Activated CD4-positive, alpha-beta memory T cell treated with anti-CD3 and anti-CD28 coated beads for 36 hours (primary cell): ENCODE measurements at regions not wholly inside any gene's neighbourhood (a gene's known extent, or its start where the extent isn't known, plus 50 kb on each side); places are given as distances from the start of the nearest gene placed in this dataset.
"Not testable (repeated sequence)": the region's sequence is repeated elsewhere in the genome, so short reads cannot be mapped to it uniquely, and the experiment has no call there.

ENCODE experiments used
- CTCF ChIA-PET: fragments of 350-600 bp; sonication (Branson Sonifier 250); formaldehyde crosslinking; loops from one replicate; lab custom pipeline; 2021; ENCODE audit warnings: antibody characterized with exemption, inconsistent platforms; lab: Charles Lee
- POLR2A ChIA-PET: fragments of 350-600 bp; sonication (Branson Sonifier 250); formaldehyde crosslinking; loops from one replicate; lab custom pipeline; 2021; ENCODE audit warnings: antibody characterized with exemption; lab: Charles Lee
- DNase-seq: peaks from one replicate; pipeline ENCODE4 v3.0.0-alpha.2; 2020
- H3K27ac Mint-ChIP-seq: one replicate; pipeline ENCODE4 v1.8.0; 2021; ENCODE audit warnings: mixed read lengths
- H3K27me3 Mint-ChIP-seq: one replicate; pipeline ENCODE4 v1.8.0; 2021; ENCODE audit warnings: mixed read lengths
- H3K36me3 Mint-ChIP-seq: one replicate; pipeline ENCODE4 v1.8.0; 2021; ENCODE audit warnings: mixed read lengths
- H3K4me1 Mint-ChIP-seq: one replicate; pipeline ENCODE4 v1.8.0; 2021; ENCODE audit warnings: low read depth, mixed read lengths
- H3K4me3 Mint-ChIP-seq: one replicate; pipeline ENCODE4 v1.8.0; 2021; ENCODE audit warnings: mild to moderate bottlenecking, mixed read lengths
- H3K9me3 Mint-ChIP-seq: one replicate; pipeline ENCODE4 v1.8.0; 2021; ENCODE audit warnings: mixed read lengths
- intact Hi-C: fragments of 100-400 bp; cut with micrococcal nuclease; formaldehyde crosslinking; loops from one replicate; pipeline ENCODE4 v1.15.1; 2023

GRCh38 chr4:32700838-32701237 is 1980.7 kb downstream of the PCDH7 start:
- H3K4me3 Mint-ChIP-seq: no peak overlapping the region
- ChIA-PET CTCF (no interaction called here), POLR2A (no interaction called here)

DNA sequence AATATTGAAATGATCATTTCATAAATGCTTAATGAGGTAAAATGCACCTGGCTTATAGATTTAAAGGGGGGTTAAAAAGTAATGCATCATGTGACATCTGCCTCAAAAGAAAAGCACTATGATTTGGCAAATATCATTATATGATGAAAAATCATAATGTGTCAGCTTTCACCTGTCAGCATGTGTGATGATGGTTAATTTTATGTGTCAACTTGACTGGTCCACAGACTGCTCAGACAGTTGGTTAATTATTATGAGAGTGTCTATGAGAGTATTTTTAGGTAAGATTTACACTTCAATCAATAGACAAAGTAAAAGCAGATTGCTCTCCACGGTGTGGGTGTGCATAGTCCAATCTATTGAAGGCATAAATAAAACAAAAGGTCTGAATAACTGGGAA is 1986.7 kb downstream of the PCDH7 start:
- intact Hi-C loops: no loop called here
- Mint-ChIP-seq H3K36me3 (no peaks in the 10 kb centered on the region), H3K27me3 (no peaks in the 10 kb centered on the region), H3K9me3 (peaks cover 18% of the 10 kb centered on the region), H3K4me3 (no peak overlapping the region), H3K27ac (no peak overlapping the region), H3K4me1 (no peaks in the 10 kb centered on the region)
- ChIA-PET POLR2A (no interaction called here), CTCF (interaction anchor here (0.7 kb wide), 1 partner anchor 145 kb away, joined by 3 read pairs; no protein-coding TSS in a partner anchor)
- no peak for DNase-seq

More at GRCh38 chr4:32700838-32701237, 1980.7 kb downstream of the PCDH7 start:
- H3K4me1 Mint-ChIP-seq: no peaks in the 10 kb centered on the region
- H3K27me3 Mint-ChIP-seq: no peaks in the 10 kb centered on the region
- DNase-seq: no peak
- no peak overlapping the region for H3K27ac Mint-ChIP-seq
- H3K36me3 Mint-ChIP-seq: no peaks in the 10 kb centered on the region
- intact Hi-C loops: no loop called here
- H3K9me3 Mint-ChIP-seq: peaks cover 9% of the 10 kb centered on the region

DNA sequence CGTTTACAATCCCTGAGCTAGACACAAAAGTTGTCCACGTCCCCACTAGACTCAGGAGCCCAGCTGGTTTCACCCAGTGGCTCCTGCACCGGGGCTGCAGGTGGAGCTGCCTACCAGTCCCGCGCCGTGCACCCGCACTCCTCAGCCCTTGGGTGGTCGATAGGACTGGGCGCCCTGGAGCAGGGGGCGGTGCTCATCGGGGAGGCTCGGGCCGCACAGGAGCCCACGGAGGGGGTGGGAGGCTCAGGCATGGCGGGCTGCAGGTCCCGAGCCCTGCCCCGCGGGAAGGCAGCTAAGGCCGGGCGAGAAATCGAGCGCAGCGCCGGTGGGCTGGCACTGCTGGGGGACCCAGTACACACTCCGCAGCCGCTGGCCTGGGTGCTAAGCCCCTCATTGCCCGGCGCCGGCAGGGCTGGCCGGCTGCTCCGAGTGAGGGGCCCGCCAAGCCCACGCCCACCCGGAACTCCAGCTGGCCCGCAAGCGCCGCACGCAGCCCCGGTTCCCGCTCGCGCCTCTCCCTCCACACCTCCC is 1996.0 kb downstream of the PCDH7 start:
- CTCF ChIA-PET, intact Hi-C loops, H3K4me1 Mint-ChIP-seq, POLR2A ChIA-PET, H3K27me3 Mint-ChIP-seq, H3K36me3 Mint-ChIP-seq, H3K4me3 Mint-ChIP-seq, H3K27ac Mint-ChIP-seq, DNase-seq: not testable (repeated sequence)
- peaks cover 15% of the 10 kb centered on the region for H3K9me3 Mint-ChIP-seq

DNA sequence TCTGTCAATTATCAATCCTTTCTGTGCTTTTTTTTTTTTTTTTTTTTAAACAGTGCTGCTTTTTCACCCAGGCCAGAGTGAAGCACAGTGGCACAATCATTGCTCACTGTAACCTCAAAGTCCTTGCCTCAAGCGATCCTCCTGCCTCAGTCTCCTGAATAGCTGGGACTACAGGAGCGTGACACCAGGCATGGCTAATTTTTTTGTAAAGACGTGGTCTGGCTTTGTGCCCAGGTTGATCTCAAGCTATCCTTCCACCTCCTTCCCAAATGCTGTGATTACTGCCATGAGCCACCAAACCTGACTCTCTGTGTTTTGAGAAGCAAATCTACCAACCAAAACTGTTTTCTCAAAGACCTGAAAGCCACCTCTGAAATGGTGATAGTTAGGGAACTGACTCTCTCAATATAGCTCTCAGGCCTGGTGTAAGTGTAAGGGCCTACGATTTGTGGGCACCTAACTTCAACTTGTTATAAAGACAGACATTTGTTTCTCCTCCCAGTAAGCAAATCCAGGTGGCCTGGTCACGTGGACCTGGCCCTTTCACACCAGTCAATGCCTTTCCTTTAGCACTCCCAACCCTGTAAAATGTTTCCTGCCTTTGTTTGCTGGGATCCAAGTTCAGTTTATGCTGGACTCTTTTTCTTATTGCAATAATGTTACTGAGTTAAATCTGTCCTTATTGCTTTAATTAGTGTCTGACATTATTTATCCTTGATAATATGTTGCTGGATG is 2015.9 kb downstream of the PCDH7 start:
- Mint-ChIP-seq H3K4me1 (no peaks in the 10 kb centered on the region), H3K27me3 (no peaks in the 10 kb centered on the region), H3K36me3 (no peaks in the 10 kb centered on the region), H3K4me3 (no peak overlapping the region), H3K27ac (no peak overlapping the region), H3K9me3 (peaks cover 6% of the 10 kb centered on the region)
- intact Hi-C loops: no loop called here
- CTCF ChIA-PET: no interaction called here
- POLR2A ChIA-PET: no interaction called here
- no peak for DNase-seq

DNA sequence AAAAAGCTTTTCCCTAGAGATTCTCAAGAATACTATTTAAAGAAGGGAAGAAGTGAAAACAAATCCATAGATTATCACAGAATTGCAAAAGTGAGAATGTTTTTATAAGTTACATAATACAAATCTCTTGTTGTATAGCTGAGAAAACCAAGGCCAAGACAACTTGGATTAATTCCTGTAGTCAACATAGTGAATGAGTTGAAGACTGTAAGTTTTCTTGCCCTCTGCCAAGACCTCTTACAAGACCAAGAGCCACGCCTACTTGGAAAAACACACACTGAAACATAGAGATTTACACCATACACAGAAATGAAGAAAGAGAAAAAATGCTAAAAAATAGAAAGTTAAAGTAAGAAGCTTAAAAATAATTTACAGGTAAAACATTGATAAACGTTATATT is 2024.0 kb downstream of the PCDH7 start:
- Mint-ChIP-seq H3K27ac (no peak overlapping the region), H3K9me3 (peaks cover 7% of the 10 kb centered on the region), H3K4me3 (no peak overlapping the region), H3K4me1 (no peaks in the 10 kb centered on the region), H3K27me3 (no peaks in the 10 kb centered on the region), H3K36me3 (no peaks in the 10 kb centered on the region)
- POLR2A ChIA-PET: no interaction called here
- CTCF ChIA-PET: no interaction called here
- intact Hi-C loops: no loop called here
- DNase-seq: no peak

DNA sequence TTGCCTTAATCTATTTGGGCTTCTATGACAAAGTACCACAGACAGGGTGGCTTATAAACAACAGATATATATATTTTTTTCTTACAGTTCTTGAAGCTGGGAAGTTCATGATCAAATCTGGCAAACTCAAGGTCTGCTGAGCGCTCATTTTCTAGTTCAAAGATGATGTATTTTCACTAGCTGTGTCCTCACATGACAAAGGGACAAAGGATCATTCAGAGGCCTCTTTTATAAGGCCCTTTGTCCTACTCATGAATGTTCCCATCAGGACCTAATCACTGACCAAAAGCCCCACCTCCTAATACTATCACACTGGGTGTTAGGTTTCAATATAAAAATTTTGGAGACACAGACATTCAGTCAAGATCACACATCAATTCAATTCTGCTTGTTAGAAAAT is 2025.2 kb downstream of the PCDH7 start:
- no peak for DNase-seq
- Mint-ChIP-seq H3K27me3 (no peaks in the 10 kb centered on the region), H3K4me1 (no peaks in the 10 kb centered on the region), H3K27ac (no peak overlapping the region), H3K9me3 (peaks cover 7% of the 10 kb centered on the region), H3K4me3 (no peak overlapping the region), H3K36me3 (no peaks in the 10 kb centered on the region)
- intact Hi-C loops: no loop called here
- ChIA-PET CTCF (no interaction called here), POLR2A (no interaction called here)

DNA sequence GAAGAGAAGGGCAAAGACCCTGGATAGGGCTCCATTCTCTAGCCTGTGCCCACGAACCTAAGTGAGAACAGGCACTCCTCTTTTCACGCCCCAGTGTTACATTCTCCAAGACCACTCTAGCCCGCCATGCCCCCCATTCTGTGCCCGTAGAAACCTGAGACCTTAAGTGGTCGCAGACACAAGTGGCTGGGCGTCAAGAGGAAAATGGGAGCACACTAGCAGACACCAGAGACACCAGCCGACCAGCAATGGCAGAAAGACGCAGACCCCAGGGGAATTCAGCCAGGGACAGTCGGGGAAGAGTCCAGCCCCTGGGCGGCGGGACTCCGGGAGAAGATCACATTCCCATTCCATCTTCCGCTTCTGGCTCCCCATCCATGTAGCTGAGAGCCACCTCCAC is 2027.9 kb downstream of the PCDH7 start:
- Mint-ChIP-seq H3K27ac (no peak overlapping the region), H3K36me3 (no peaks in the 10 kb centered on the region), H3K27me3 (no peaks in the 10 kb centered on the region), H3K4me3 (no peak overlapping the region), H3K4me1 (no peaks in the 10 kb centered on the region), H3K9me3 (peaks cover 13% of the 10 kb centered on the region)
- no peak for DNase-seq
- intact Hi-C loops: no loop called here
- POLR2A ChIA-PET: no interaction called here
- CTCF ChIA-PET: no interaction called here

DNA sequence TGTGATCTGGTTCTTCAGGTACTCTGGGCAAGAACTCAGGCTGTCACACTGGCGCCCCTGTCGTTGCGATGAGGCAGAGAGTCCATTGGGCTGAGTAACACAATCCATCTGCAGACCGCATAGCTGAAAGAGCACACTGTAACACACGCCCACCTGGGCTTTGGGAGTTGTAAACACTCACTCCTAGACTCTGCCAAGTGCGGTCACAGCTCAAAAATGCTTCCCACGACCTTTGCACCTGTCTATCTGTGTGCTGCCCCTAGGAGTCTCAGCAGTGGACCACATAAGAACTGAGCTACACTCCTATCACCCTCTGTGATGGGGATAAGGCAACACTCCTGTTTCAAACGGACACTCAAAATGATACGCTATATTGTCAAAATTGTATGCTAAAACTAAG is 2028.3 kb downstream of the PCDH7 start:
- Mint-ChIP-seq H3K4me3 (no peak overlapping the region), H3K4me1 (no peaks in the 10 kb centered on the region), H3K27ac (no peak overlapping the region), H3K36me3 (no peaks in the 10 kb centered on the region), H3K9me3 (peaks cover 13% of the 10 kb centered on the region), H3K27me3 (no peaks in the 10 kb centered on the region)
- intact Hi-C loops: no loop called here
- CTCF ChIA-PET: no interaction called here
- POLR2A ChIA-PET: no interaction called here
- DNase-seq: no peak

- Mint-ChIP-seq H3K27ac (no peak overlapping the region), H3K27me3 (no peaks in the 10 kb centered on the region), H3K36me3 (no peaks in the 10 kb centered on the region), H3K9me3 (peaks cover 30% of the 10 kb centered on the region), H3K4me1 (no peaks in the 10 kb centered on the region), H3K4me3 (no peak overlapping the region)
- no peak for DNase-seq
- intact Hi-C loops: no loop called here
- POLR2A ChIA-PET: no interaction called here
- CTCF ChIA-PET: no interaction called here
These were observed 2032.8 kb downstream of the PCDH7 start for GRCh38 chr4:32752962-32753361.

GRCh38 chr4:32768664-32769389 is 2048.7 kb downstream of the PCDH7 start:
- CTCF ChIA-PET: no interaction called here
- H3K4me1 Mint-ChIP-seq: no peaks in the 10 kb centered on the region
- POLR2A ChIA-PET: no interaction called here
- no peaks in the 10 kb centered on the region for H3K27me3 Mint-ChIP-seq
- no peak for DNase-seq
- H3K27ac Mint-ChIP-seq: no peak overlapping the region
- H3K36me3 Mint-ChIP-seq: no peaks in the 10 kb centered on the region
- intact Hi-C loops: no loop called here
- peaks cover 19% of the 10 kb centered on the region for H3K9me3 Mint-ChIP-seq
- H3K4me3 Mint-ChIP-seq: no peak overlapping the region

DNA sequence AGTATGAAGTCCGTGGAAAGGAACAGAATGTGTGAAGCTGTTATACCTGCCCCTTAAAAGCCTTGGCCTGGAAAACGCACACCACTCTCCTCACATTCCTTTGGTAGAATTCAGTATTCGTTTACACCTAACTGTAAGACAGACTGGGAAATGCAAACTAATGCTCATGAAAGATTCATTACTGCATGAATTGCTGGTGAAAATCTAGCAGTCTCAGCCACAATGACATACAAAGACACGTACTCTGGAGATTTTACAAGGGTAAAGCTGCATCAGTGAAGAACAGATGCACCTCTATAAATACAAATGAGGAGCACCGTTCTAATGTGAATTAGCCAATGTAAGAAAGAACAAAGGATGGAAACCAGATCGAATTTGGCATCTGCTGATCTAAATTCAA is 2051.3 kb downstream of the PCDH7 start:
- POLR2A ChIA-PET: no interaction called here
- Mint-ChIP-seq H3K27ac (no peak overlapping the region), H3K4me1 (no peaks in the 10 kb centered on the region), H3K27me3 (no peaks in the 10 kb centered on the region), H3K36me3 (no peaks in the 10 kb centered on the region), H3K4me3 (no peak overlapping the region), H3K9me3 (peaks cover 23% of the 10 kb centered on the region)
- intact Hi-C loops: no loop called here
- DNase-seq: no peak
- CTCF ChIA-PET: no interaction called here

GRCh38 chr4:32775049-32775448 is 2054.9 kb downstream of the PCDH7 start:
- Mint-ChIP-seq H3K27me3 (no peaks in the 10 kb centered on the region), H3K9me3 (peaks cover 26% of the 10 kb centered on the region), H3K27ac (no peak overlapping the region), H3K4me1 (no peaks in the 10 kb centered on the region), H3K4me3 (no peak overlapping the region), H3K36me3 (no peaks in the 10 kb centered on the region)
- ChIA-PET CTCF (no interaction called here), POLR2A (no interaction called here)
- intact Hi-C loops: no loop called here
- no peak for DNase-seq
